RWPE1 (cell line): ENCODE measurements at regions not wholly inside any gene's neighbourhood (a gene's known extent, or its start where the extent isn't known, plus 50 kb on each side); places are given as distances from the start of the nearest gene placed in this dataset.

Experiments
- CTCF ChIA-PET: fragments of 350-600 bp; sonication (Branson Sonifier 250); formaldehyde crosslinking; extraction: SDS; loops from one replicate; lab custom pipeline; 2021; lab: Yijun Ruan, JAX
- POLR2A ChIA-PET: fragments of 400-600 bp; formaldehyde crosslinking; extraction: SDS; loops from one replicate; lab custom pipeline; 2020; ENCODE audit warnings: antibody characterized with exemption; ENCODE audit not compliant: low non-redundant PET; lab: Yijun Ruan, JAX
- DNase-seq: peaks from one replicate; pipeline ENCODE4 v3.0.0; 2012; ENCODE audit warnings: low spot score
- H3K27ac ChIP-seq: fragments of 450-650 bp; 2 replicates; pipeline ENCODE4 v1.5.1; 2017
- TF ChIP-seq, protein P1 (sequence below): fragments of 450-650 bp; conservative IDR thresholded peaks from 2 replicates; pipeline ENCODE4 v1.5.1; 2017; ENCODE audit warnings: low read depth, mild to moderate bottlenecking

GRCh38 chr4:27096142-27096824 lies 235.6 kb downstream of the STIM2 start:
- no peak overlapping the region for H3K27ac ChIP-seq
- ChIA-PET POLR2A (no interaction called here), CTCF (interaction anchor here (0.6 kb wide), 1 partner anchor 1448 kb away, joined by 3 read pairs; no protein-coding TSS in a partner anchor)
- TF ChIP-seq, protein P1, sequence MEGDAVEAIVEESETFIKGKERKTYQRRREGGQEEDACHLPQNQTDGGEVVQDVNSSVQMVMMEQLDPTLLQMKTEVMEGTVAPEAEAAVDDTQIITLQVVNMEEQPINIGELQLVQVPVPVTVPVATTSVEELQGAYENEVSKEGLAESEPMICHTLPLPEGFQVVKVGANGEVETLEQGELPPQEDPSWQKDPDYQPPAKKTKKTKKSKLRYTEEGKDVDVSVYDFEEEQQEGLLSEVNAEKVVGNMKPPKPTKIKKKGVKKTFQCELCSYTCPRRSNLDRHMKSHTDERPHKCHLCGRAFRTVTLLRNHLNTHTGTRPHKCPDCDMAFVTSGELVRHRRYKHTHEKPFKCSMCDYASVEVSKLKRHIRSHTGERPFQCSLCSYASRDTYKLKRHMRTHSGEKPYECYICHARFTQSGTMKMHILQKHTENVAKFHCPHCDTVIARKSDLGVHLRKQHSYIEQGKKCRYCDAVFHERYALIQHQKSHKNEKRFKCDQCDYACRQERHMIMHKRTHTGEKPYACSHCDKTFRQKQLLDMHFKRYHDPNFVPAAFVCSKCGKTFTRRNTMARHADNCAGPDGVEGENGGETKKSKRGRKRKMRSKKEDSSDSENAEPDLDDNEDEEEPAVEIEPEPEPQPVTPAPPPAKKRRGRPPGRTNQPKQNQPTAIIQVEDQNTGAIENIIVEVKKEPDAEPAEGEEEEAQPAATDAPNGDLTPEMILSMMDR: no peak
- DNase-seq: no peak

- H3K27ac ChIP-seq: no peak overlapping the region
- POLR2A ChIA-PET: no interaction called here
- CTCF ChIA-PET: no interaction called here
- TF ChIP-seq, protein P1: no peak
- DNase-seq: no peak
Observed at GRCh38 chr4:27098034-27098433, 237.4 kb downstream of the STIM2 start.

DNA sequence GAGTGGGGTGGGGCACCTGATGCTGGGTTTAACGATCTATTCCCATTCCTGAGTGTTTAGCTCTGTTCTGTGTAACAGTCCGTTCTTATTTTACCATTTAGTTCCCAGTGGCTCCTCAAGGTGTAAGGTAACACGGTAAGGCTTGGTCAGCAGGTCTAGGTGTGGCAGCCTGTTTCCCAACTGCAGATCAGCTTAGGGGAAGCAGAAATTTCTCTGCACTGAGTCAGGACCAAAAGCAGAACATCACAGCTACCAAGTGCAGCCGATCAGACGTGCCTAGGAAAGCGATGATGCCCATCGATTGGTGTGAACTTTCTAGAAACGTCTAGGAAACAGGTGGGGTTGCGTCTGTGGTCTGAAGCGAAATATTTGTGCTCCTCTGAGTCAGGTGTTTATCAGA lies 240.1 kb downstream of the STIM2 start:
- POLR2A ChIA-PET: no interaction called here

DNA sequence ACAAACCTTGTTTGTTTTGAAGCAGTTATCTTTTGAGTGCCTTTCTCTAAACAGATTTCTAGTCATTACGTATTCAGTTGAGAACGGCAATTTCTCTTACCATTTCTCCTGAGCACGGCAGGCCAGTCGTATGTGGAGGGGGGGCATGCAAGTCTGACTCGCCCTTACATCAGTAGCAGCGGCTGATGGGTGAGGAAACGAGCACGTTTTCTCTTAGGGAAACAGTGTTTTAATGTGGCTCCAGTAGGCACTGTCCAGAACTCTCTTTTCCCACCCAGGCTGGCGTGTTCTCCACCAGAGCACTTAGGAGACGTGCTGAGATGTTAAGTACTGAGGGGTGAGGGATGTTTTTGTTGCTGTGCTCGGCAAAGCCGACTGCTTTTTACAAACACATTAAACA lies 240.5 kb downstream of the STIM2 start:
- CTCF ChIA-PET: no interaction called here
- TF ChIP-seq, protein P1: no peak
- no peak overlapping the region for H3K27ac ChIP-seq
- DNase-seq: no peak
- POLR2A ChIA-PET: no interaction called here

More for the DNA sequence above, 240.1 kb downstream of the STIM2 start:
- CTCF ChIA-PET: no interaction called here
- TF ChIP-seq, protein P1: no peak
- peak; percentile 56 for DNase-seq
- H3K27ac ChIP-seq: no peak overlapping the region

DNA sequence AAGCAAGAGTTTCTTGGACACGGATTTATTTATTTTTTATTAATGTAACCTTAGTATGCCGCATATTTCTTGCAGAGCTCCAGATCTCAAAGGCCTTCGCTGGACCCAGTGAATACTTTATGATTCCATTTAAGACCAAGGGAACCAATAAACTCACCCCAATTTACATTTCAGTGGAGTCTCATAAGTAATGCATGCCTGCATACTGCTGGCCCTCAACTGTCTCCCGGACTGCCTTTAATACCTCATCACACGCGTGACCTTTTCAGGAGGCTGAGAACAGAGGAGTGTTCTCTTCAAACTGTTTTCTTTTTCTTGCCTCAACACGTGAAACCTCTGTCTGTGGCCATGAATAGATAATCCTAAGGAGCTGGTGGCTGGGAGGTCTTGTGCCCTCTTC lies 240.9 kb downstream of the STIM2 start:
- no peak overlapping the region for H3K27ac ChIP-seq
- CTCF ChIA-PET: interaction anchor here (0.6 kb wide), 1 partner anchor 10 kb away, joined by 8 read pairs; no protein-coding TSS in a partner anchor
- TF ChIP-seq, protein P1: no peak
- no peak for DNase-seq
- POLR2A ChIA-PET: no interaction called here

- POLR2A ChIA-PET: no interaction called here
- TF ChIP-seq, protein P1: no peak
- CTCF ChIA-PET: interaction anchor here (0.7 kb wide), 1 partner anchor 10 kb away, joined by 8 read pairs; no protein-coding TSS in a partner anchor
Observed at GRCh38 chr4:27111627-27112026, 251.0 kb downstream of the STIM2 start.

More at GRCh38 chr4:27111627-27112026, 251.0 kb downstream of the STIM2 start:
- DNase-seq: no peak
- no peak overlapping the region for H3K27ac ChIP-seq
